Neural crest cell (in vitro differentiated cells): ENCODE measurements at regions not wholly inside any gene's neighbourhood (a gene's known extent, or its start where the extent isn't known, plus 50 kb on each side); places are given as distances from the start of the nearest gene placed in this dataset.

Experiments used
- DNase-seq: peaks from one replicate; pipeline ENCODE4 v3.0.0; 2021; ENCODE audit warnings: low read depth, mixed read lengths, low spot score
- H3K27ac Mint-ChIP-seq: one replicate; pipeline ENCODE4 v1.8.0; 2021; ENCODE audit warnings: mild to moderate bottlenecking, mixed read lengths; ENCODE audit not compliant: unreplicated experiment
- H3K27me3 Mint-ChIP-seq: 2 replicates; pipeline ENCODE4 v1.8.0; 2021; ENCODE audit warnings: low read depth, mild to moderate bottlenecking, mixed read lengths
- H3K36me3 Mint-ChIP-seq: 2 replicates; pipeline ENCODE4 v1.8.0; 2021; ENCODE audit warnings: low read depth, mild to moderate bottlenecking, mixed read lengths
- H3K4me1 Mint-ChIP-seq: 2 replicates; pipeline ENCODE4 v1.8.0; 2021; ENCODE audit warnings: mixed read lengths
- H3K4me3 Mint-ChIP-seq: one replicate; pipeline ENCODE4 v1.8.0; 2021; ENCODE audit warnings: mild to moderate bottlenecking, mixed read lengths
- H3K9me3 Mint-ChIP-seq: 2 replicates; pipeline ENCODE4 v1.8.0; 2021; ENCODE audit warnings: mixed read lengths
- CTCF ChIP-seq: fragments of 200-600 bp; sonication (generic); conservative IDR thresholded peaks from 2 replicates; pipeline ENCODE4 v1.5.0; 2021; ENCODE audit warnings: antibody characterized with exemption, mild to moderate bottlenecking

- Mint-ChIP-seq H3K36me3 (no peaks in the 10 kb centered on the region), H3K9me3 (no peaks in the 10 kb centered on the region), H3K27me3 (no peaks in the 10 kb centered on the region), H3K27ac (no peak overlapping the region), H3K4me3 (no peak overlapping the region), H3K4me1 (no peaks in the 10 kb centered on the region)
- DNase-seq = no peak
- no peak for TF ChIP-seq CTCF
Observed at GRCh38 chr12:83468988-83469908, 782.5 kb downstream of the TMTC2 start.

GRCh38 chr12:83465632-83466031 lies 778.9 kb downstream of the TMTC2 start:
- Mint-ChIP-seq H3K36me3 (no peaks in the 10 kb centered on the region), H3K9me3 (no peaks in the 10 kb centered on the region), H3K27ac (no peak overlapping the region), H3K4me1 (no peaks in the 10 kb centered on the region), H3K4me3 (no peak overlapping the region), H3K27me3 (no peaks in the 10 kb centered on the region)
- DNase-seq = no peak
- no peak for TF ChIP-seq CTCF

- H3K4me1 Mint-ChIP-seq = no peaks in the 10 kb centered on the region
- H3K27me3 Mint-ChIP-seq = no peaks in the 10 kb centered on the region
- no peaks in the 10 kb centered on the region for H3K9me3 Mint-ChIP-seq
- no peak overlapping the region for H3K27ac Mint-ChIP-seq
- H3K36me3 Mint-ChIP-seq = no peaks in the 10 kb centered on the region
- no peak for DNase-seq
- no peak overlapping the region for H3K4me3 Mint-ChIP-seq
- no peak for TF ChIP-seq CTCF
Observed at GRCh38 chr12:83462419-83462818, 775.7 kb downstream of the TMTC2 start.

- TF ChIP-seq CTCF = no peak
- Mint-ChIP-seq H3K27me3 (no peaks in the 10 kb centered on the region), H3K4me3 (no peak overlapping the region), H3K36me3 (no peaks in the 10 kb centered on the region), H3K9me3 (no peaks in the 10 kb centered on the region), H3K4me1 (no peaks in the 10 kb centered on the region), H3K27ac (no peak overlapping the region)
- no peak for DNase-seq
Observed at GRCh38 chr12:83461336-83461935, 774.7 kb downstream of the TMTC2 start.

- no peak for TF ChIP-seq CTCF
- Mint-ChIP-seq H3K4me3 (no peak overlapping the region), H3K4me1 (no peaks in the 10 kb centered on the region), H3K9me3 (no peaks in the 10 kb centered on the region), H3K27ac (no peak overlapping the region), H3K36me3 (no peaks in the 10 kb centered on the region), H3K27me3 (no peaks in the 10 kb centered on the region)
- no peak for DNase-seq
Observed at GRCh38 chr12:83451189-83451588, 764.5 kb downstream of the TMTC2 start.
